ENCODE measurements at regions not wholly inside any gene's neighbourhood (a gene's known extent, or its start where the extent isn't known, plus 50 kb on each side); places are given as distances from the start of the nearest gene placed in this dataset.

DNA sequence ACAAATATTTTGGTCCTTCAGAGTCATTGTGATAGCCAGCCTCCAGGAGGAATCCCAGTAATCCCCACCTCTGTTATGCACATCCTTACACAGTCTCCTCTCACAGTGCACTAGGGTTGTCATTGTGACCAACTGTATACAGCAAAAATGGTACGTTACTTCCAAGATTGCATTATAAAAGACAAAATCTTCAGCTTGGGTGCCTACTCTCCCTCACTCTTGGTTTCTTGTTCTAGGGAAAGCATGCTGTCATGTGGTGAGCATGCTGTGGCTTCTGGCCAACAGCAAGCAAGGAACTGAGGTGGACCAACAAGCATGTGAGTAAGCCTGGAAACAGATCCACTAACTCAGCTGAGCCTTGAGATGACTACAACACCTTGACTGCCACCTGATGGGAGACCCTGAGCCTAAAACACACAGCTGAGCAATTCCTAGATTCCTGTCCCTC is 130.1 kb upstream of the DST start:
- Histone ChIP-seq H3K36me3 (replicated peaks; ENCODE audit: insufficient read depth, low read depth) (no peaks in the 10 kb centered on the region), H3K4me2 (no peak overlapping the region), H4K20me1 (ENCODE audit: insufficient read depth, poor library complexity, severe bottlenecking) (no peaks in the 10 kb centered on the region), H3K9me2 (replicated peaks; ENCODE audit: insufficient read depth) (no peaks in the 10 kb centered on the region), H3K4me3 (no peak overlapping the region), H3K4me1 (ENCODE audit: insufficient read depth) (no peaks in the 10 kb centered on the region), H3K27ac (no peak overlapping the region), H2AFZ (no peak overlapping the region), H3K27me3 (no peaks in the 10 kb centered on the region), H3K79me2 (peaks cover 38% of the 10 kb centered on the region), H3K9me3 (ENCODE audit: low read depth) (no peaks in the 10 kb centered on the region)
- peak; percentile 19 for DNase-seq (ENCODE audit: low spot score)
- WGBS (ENCODE audit: low lambda C conversion rate, missing lambda C conversion rate) = 95% methylated on average over 1 of the region's 1 CpG
- TF ChIP-seq, protein P1, sequence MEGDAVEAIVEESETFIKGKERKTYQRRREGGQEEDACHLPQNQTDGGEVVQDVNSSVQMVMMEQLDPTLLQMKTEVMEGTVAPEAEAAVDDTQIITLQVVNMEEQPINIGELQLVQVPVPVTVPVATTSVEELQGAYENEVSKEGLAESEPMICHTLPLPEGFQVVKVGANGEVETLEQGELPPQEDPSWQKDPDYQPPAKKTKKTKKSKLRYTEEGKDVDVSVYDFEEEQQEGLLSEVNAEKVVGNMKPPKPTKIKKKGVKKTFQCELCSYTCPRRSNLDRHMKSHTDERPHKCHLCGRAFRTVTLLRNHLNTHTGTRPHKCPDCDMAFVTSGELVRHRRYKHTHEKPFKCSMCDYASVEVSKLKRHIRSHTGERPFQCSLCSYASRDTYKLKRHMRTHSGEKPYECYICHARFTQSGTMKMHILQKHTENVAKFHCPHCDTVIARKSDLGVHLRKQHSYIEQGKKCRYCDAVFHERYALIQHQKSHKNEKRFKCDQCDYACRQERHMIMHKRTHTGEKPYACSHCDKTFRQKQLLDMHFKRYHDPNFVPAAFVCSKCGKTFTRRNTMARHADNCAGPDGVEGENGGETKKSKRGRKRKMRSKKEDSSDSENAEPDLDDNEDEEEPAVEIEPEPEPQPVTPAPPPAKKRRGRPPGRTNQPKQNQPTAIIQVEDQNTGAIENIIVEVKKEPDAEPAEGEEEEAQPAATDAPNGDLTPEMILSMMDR (IDR thresholded peaks at IDR 0.05; ENCODE audit: poor library complexity) = no peak
- TF ChIP-seq EZH2 (IDR thresholded peaks at IDR 0.05; ENCODE audit: borderline replicate concordance) (no peak), EZH2phosphoT487 (IDR thresholded peaks at IDR 0.05; ENCODE audit: low read depth, severe bottlenecking, unreplicated experiment) (no peak)

DNA sequence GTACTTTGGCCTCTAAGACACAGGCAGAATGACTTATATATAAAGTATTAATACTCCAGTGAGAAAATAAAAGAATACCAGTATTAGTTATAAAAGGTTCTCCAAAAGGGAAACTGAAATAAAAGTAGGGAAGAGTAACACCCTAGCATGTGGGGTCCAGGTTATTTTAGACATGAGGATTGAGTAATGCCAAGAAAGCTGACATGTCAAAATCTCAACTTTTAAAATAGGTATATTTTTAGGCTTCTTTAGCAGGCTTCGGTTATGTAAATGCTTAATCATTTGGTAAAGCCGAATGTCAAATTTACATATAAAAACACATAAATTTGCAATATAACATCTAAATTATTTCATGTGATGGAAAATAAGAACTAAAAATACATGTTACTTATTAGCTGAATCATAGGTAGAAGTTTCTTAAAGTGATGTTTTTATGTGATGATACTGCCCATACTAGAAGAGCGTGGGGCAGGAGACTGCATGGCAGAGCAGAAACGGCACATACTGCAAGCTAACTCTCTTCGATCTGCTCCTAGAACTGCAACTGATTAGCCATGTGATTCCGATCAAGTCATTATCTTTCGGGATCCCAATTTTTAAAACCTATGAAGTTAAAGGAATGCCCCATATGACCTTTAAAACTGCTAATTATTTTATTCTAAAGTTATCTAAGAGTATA is 129.4 kb upstream of the DST start:
- no peak overlapping the region for H3K27ac ChIP-seq
- H3K9me3 ChIP-seq (ENCODE audit: low read depth) = no peaks in the 10 kb centered on the region
- H2AFZ ChIP-seq = no peak overlapping the region
- 88% methylated on average over 7 of the region's 7 CpGs for WGBS (ENCODE audit: low lambda C conversion rate, missing lambda C conversion rate)
- H4K20me1 ChIP-seq (ENCODE audit: insufficient read depth, poor library complexity, severe bottlenecking) = no peaks in the 10 kb centered on the region
- no peaks in the 10 kb centered on the region for H3K4me1 ChIP-seq (ENCODE audit: insufficient read depth)
- peaks cover 45% of the 10 kb centered on the region for H3K79me2 ChIP-seq
- no peak for TF ChIP-seq EZH2phosphoT487 (IDR thresholded peaks at IDR 0.05; ENCODE audit: low read depth, severe bottlenecking, unreplicated experiment)
- no peak for TF ChIP-seq EZH2 (IDR thresholded peaks at IDR 0.05; ENCODE audit: borderline replicate concordance)
- TF ChIP-seq, protein P1 (IDR thresholded peaks at IDR 0.05; ENCODE audit: poor library complexity) = no peak
- no peaks in the 10 kb centered on the region for H3K36me3 ChIP-seq (replicated peaks; ENCODE audit: insufficient read depth, low read depth)
- no peaks in the 10 kb centered on the region for H3K9me2 ChIP-seq (replicated peaks; ENCODE audit: insufficient read depth)
- no peaks in the 10 kb centered on the region for H3K27me3 ChIP-seq
- DNase-seq (ENCODE audit: low spot score) = no peak
- H3K4me2 ChIP-seq = no peak overlapping the region
- no peak overlapping the region for H3K4me3 ChIP-seq

DNA sequence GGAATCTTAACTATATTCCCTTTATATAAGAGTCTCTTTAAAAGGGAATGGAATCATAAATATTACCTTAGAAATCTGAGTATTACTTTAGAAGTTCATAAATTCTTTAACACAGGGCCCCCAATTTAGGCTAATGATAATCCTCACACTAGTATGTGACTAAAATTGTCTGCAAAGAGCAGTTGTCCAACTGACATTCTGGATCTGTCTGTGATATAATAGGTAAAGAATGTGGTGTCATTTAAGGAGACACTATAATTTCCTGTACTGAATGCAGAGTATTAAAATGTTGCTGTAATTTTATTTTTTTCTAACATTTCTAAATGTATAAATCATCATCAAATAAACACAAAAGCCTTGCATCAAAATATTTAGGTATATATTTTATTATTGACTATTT is 128.5 kb upstream of the DST start:
- Histone ChIP-seq H3K9me2 (replicated peaks; ENCODE audit: insufficient read depth) (no peaks in the 10 kb centered on the region), H2AFZ (no peak overlapping the region), H4K20me1 (ENCODE audit: insufficient read depth, poor library complexity, severe bottlenecking) (no peaks in the 10 kb centered on the region), H3K36me3 (replicated peaks; ENCODE audit: insufficient read depth, low read depth) (no peaks in the 10 kb centered on the region), H3K4me1 (ENCODE audit: insufficient read depth) (no peaks in the 10 kb centered on the region), H3K9me3 (ENCODE audit: low read depth) (no peaks in the 10 kb centered on the region), H3K79me2 (peaks cover 52% of the 10 kb centered on the region), H3K4me2 (no peak overlapping the region), H3K27ac (no peak overlapping the region), H3K27me3 (no peaks in the 10 kb centered on the region), H3K4me3 (no peak overlapping the region)
- DNase-seq (ENCODE audit: low spot score) = no peak
- TF ChIP-seq EZH2 (IDR thresholded peaks at IDR 0.05; ENCODE audit: borderline replicate concordance) (no peak), EZH2phosphoT487 (IDR thresholded peaks at IDR 0.05; ENCODE audit: low read depth, severe bottlenecking, unreplicated experiment) (no peak)
- TF ChIP-seq, protein P1 (IDR thresholded peaks at IDR 0.05; ENCODE audit: poor library complexity) = no peak
